ENCODE measurements at regions not wholly inside any gene's neighbourhood (a gene's known extent, or its start where the extent isn't known, plus 50 kb on each side); places are given as distances from the start of the nearest gene placed in this dataset.

GRCh38 chr15:38647683-38648082, 83.1 kb upstream of the RASGRP1 start:
- no peak for TF ChIP-seq GATA2 (IDR thresholded peaks at IDR 0.05; ENCODE audit: low read depth, low read length)
- TF ChIP-seq GATA3 (IDR thresholded peaks at IDR 0.05; ENCODE audit: low read depth, low read length): no peak

Measured in SH-SY5Y (cell line).